MCF 10A (cell line): ENCODE measurements at regions not wholly inside any gene's neighbourhood (a gene's known extent, or its start where the extent isn't known, plus 50 kb on each side); places are given as distances from the start of the nearest gene placed in this dataset.
A peak's percentile ranks its signal among the peaks of the same experiment; 100 is the strongest.

ENCODE experiments used
- BruUV-seq: library from RNA; stranded (reverse); fragments of 400-500 nt; replicated peaks from 2 replicates; lab custom pipeline; 2021; lab: Mats Ljungman, UMichigan
- CTCF ChIA-PET: fragments of 300-600 bp; sonication (Branson Sonifier 250); formaldehyde crosslinking; extraction: SDS; loops from one replicate; lab custom pipeline; 2021; ENCODE audit warnings: antibody characterized with exemption, inconsistent platforms; lab: Yijun Ruan, JAX
- POLR2A ChIA-PET: fragments of 300-600, 350-650 bp; sonication (Branson Sonifier 250); formaldehyde crosslinking; extraction: SDS; loops from one replicate; lab custom pipeline; 2020; ENCODE audit warnings: antibody characterized with exemption, inconsistent platforms; lab: Yijun Ruan, JAX
- DNase-seq: peaks from one replicate; pipeline ENCODE4 v3.0.0-alpha.2; 2018; ENCODE audit not compliant: unreplicated experiment
- H3K27ac Mint-ChIP-seq: one replicate; pipeline ENCODE4 v1.8.0; 2022; ENCODE audit warnings: mild to moderate bottlenecking, low read depth, mixed read lengths; ENCODE audit not compliant: unreplicated experiment
- H3K27me3 Mint-ChIP-seq: one replicate; pipeline ENCODE4 v1.8.0; 2022; ENCODE audit warnings: mixed read lengths; ENCODE audit not compliant: insufficient read depth, unreplicated experiment
- H3K36me3 Mint-ChIP-seq: one replicate; pipeline ENCODE4 v1.8.0; 2022; ENCODE audit warnings: mild to moderate bottlenecking, moderate library complexity, mixed read lengths; ENCODE audit not compliant: insufficient read depth, unreplicated experiment
- H3K4me1 Mint-ChIP-seq: one replicate; pipeline ENCODE4 v1.8.0; 2022; ENCODE audit warnings: mixed read lengths; ENCODE audit not compliant: insufficient read depth, unreplicated experiment
- H3K4me3 Mint-ChIP-seq: one replicate; pipeline ENCODE4 v1.8.0; 2022; ENCODE audit warnings: mild to moderate bottlenecking, moderate library complexity, mixed read lengths; ENCODE audit not compliant: unreplicated experiment
- H3K9me3 Mint-ChIP-seq: one replicate; pipeline ENCODE4 v1.8.0; 2022; ENCODE audit warnings: mixed read lengths; ENCODE audit not compliant: unreplicated experiment
- CTCF ChIP-seq: fragments of 200-600 bp; IDR thresholded peaks from one replicate; pipeline ENCODE4 v1.8.0; 2022; ENCODE audit warnings: antibody characterized with exemption, mild to moderate bottlenecking; ENCODE audit not compliant: unreplicated experiment
- intact Hi-C: fragments of 100-400 bp; cut with micrococcal nuclease; formaldehyde crosslinking; loops from 2 replicates; pipeline ENCODE4 v1.14.1; 2022

DNA sequence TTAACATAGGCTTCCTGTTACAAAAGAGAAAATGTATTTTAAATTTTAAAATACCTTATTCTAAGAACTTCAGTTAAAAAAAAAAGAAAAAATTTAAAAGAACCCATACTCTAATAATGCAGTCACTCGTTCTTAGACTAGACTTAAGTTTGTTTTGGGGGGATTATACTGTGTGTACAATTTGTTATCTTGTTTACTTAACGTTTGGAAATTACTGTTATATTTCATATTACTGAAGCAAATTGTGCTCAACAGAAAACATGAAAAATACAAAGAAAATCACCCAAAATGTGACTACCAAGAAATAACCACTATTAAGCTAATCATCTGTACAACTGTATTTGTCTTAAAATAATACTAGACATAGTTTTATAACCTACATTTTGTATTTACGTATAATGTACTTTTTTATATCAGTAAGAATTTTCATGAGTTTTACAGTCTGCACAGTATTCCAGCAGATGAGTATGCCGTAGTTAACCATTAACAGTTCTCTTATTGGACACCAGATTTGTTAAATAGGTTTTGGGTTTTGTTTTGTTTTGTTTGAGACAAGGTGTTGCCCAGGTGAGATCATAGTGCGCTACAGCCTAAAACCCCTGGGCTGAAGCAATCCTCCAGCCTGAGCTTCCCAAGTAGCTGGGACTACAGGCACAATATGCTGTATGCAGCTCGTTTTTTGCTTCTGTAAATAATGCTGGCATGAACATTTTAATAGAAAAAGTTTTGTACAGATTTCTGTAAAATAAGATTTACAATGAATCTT, 88.8 kb upstream of the CHD2 start:
- TF ChIP-seq CTCF: no peak
- Mint-ChIP-seq H3K27ac (peak overlapping the region; percentile 96), H3K27me3 (no peaks in the 10 kb centered on the region), H3K4me1 (peaks cover 22% of the 10 kb centered on the region), H3K36me3 (no peaks in the 10 kb centered on the region), H3K4me3 (peak overlapping the region; percentile 72), H3K9me3 (no peaks in the 10 kb centered on the region)
- intact Hi-C loops: loop anchor here (1.0 kb wide), 1 partner anchor 8 kb away; no protein-coding TSS in a partner anchor
- BruUV-seq: TSS peak; percentile 68
- POLR2A ChIA-PET: interaction anchor here (0.6 to 14.2 kb wide), 22 partner anchors 8 to 1345 kb away, joined by 3 to 1025 read pairs (median 5); partner anchors contain the start of gene CHD2
- CTCF ChIA-PET: interaction anchor here (0.6 to 1.3 kb wide), 7 partner anchors 11 to 915 kb away, joined by 3 to 10 read pairs (median 3); no protein-coding TSS in a partner anchor
- DNase-seq: peak; percentile 61

DNA sequence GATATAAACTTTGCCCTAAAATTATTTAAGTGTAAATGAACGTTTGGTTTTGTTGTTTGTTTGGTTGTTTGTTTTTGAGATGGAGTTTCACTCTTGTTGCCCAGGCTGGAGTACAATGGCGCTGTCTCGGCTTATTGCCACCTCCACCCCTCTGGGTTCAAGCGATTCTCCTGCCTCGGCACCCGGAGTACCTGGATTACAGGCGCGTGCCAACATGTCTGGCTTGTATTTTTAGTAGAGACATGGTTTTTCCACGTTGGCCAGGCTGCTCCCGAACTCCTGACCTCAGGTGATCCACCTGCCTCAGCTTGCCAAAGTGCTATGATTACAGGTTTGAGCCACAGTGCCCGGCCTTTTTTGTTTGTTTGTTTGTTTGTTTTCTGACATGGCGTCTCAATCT, 87.9 kb upstream of the CHD2 start:
- DNase-seq: peak; percentile 10
- Mint-ChIP-seq H3K4me3 (peak overlapping the region; percentile 72), H3K9me3 (no peaks in the 10 kb centered on the region), H3K4me1 (peaks cover 19% of the 10 kb centered on the region), H3K27me3 (no peaks in the 10 kb centered on the region), H3K27ac (peak overlapping the region; percentile 96), H3K36me3 (no peaks in the 10 kb centered on the region)
- BruUV-seq: no TSS peak
- intact Hi-C loops: no loop called here
- no peak for TF ChIP-seq CTCF
- ChIA-PET CTCF (interaction anchor here (1.0 kb wide), 1 partner anchor 18 kb away, joined by 4 read pairs; no protein-coding TSS in a partner anchor), POLR2A (interaction anchor here (0.5 to 14.2 kb wide), 13 partner anchors 9 to 865 kb away, joined by 3 to 1025 read pairs (median 16); partner anchors contain the start of gene CHD2)

DNA sequence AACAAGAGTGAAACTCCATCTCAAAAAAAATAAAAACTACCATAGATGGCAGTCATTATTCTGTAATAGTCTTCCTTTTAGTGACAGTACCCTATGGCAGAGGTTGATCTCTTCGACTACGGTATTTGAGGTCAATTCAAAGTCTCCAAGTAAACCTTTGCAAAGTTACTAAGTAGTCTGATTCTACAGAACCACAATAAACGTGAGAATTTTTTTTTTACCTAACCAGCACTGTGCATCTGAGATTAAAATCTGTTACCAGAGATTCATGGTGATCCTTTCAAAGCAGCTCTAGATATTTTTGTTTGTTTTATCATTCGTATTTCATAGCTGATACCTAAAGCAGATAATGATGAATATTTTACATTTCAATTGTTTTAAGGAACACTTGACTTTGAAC, 86.6 kb upstream of the CHD2 start:
- ChIA-PET POLR2A (interaction anchor here (0.7 to 14.2 kb wide), 8 partner anchors 9 to 103 kb away, joined by 3 to 847 read pairs (median 5); partner anchors contain the start of gene CHD2), CTCF (interaction anchor here (0.9 kb wide), 1 partner anchor 74 kb away, joined by 4 read pairs; no protein-coding TSS in a partner anchor)
- no peak for TF ChIP-seq CTCF
- no TSS peak for BruUV-seq
- no peaks in the 10 kb centered on the region for H3K27me3 Mint-ChIP-seq
- H3K4me1 Mint-ChIP-seq: peaks cover 12% of the 10 kb centered on the region
- H3K27ac Mint-ChIP-seq: no peak overlapping the region
- no peak overlapping the region for H3K4me3 Mint-ChIP-seq
- no peaks in the 10 kb centered on the region for H3K9me3 Mint-ChIP-seq
- H3K36me3 Mint-ChIP-seq: no peaks in the 10 kb centered on the region
- intact Hi-C loops: no loop called here
- DNase-seq: no peak

DNA sequence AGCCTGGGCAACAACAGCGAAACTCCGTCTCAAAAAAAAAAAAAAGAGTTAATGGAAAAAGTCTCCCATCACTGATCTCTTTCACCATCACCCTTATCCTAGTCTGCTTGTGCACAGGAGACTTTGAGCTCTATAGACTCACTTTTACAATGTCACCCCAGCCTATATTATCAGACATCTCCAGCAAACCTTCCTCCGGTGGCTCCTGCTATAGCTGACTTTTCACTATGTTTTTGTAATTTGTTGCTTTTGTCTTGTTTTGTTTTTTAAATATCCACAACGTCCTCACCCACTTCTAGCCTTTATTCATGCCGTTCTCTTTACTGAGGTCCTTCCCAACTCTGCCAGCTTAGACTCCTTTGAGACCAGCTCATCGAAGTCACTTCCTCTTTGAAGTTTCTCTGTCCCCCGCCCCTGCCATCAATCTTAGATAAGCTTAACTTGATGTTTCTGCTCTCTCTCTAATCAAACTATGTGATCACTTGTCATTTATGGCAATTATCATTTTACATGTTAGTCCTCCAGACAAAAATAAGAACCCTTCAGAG, 82.7 kb upstream of the CHD2 start:
- DNase-seq: no peak
- ChIA-PET POLR2A (interaction anchor here (0.7 to 9.3 kb wide), 10 partner anchors 9 to 91 kb away, joined by 3 to 357 read pairs (median 5); partner anchors contain the start of gene CHD2), CTCF (interaction anchor here (0.6 kb wide), 1 partner anchor 25 kb away, joined by 3 read pairs; no protein-coding TSS in a partner anchor)
- no peak for TF ChIP-seq CTCF
- H3K27ac Mint-ChIP-seq: peak overlapping the region; percentile 32
- peaks cover 25% of the 10 kb centered on the region for H3K4me1 Mint-ChIP-seq
- no TSS peak for BruUV-seq
- H3K36me3 Mint-ChIP-seq: peaks cover 11% of the 10 kb centered on the region
- H3K9me3 Mint-ChIP-seq: no peaks in the 10 kb centered on the region
- H3K27me3 Mint-ChIP-seq: no peaks in the 10 kb centered on the region
- H3K4me3 Mint-ChIP-seq: no peak overlapping the region
- intact Hi-C loops: no loop called here
